GM23338 (cell line): ENCODE measurements at regions not wholly inside any gene's neighbourhood (a gene's known extent, or its start where the extent isn't known, plus 50 kb on each side); places are given as distances from the start of the nearest gene placed in this dataset.

Experiments
- ATAC-seq: fragments of 200-7000 bp; cut with Tn5 transposase; 3 replicates; pipeline ENCODE4 v1.9.1; 2020
- DNase-seq: peaks from one replicate; pipeline ENCODE4 v3.0.0-alpha.2; 2015; ENCODE audit warnings: low spot score
- H2AFZ ChIP-seq: fragments of 200-600 bp; sonication (generic); 2 replicates; pipeline ENCODE4 v1.8.0; 2016; ENCODE audit warnings: antibody characterized with exemption, mild to moderate bottlenecking, moderate library complexity
- H3F3A ChIP-seq: fragments of 200-600 bp; sonication (generic); replicated peaks from 2 replicates; pipeline ENCODE4 v1.8.0; 2017; ENCODE audit warnings: antibody characterized with exemption, mixed run types, low read depth
- H3K27ac ChIP-seq: fragments of 200-600 bp; sonication (generic); 2 replicates; pipeline ENCODE4 v1.6.1; 2016; ENCODE audit warnings: low read depth
- H3K27me3 ChIP-seq: fragments of 200-600 bp; sonication (generic); 2 replicates; pipeline ENCODE4 v1.8.0; 2016; ENCODE audit warnings: mild to moderate bottlenecking, mixed run types, moderate library complexity; ENCODE audit not compliant: insufficient read depth
- H3K36me3 ChIP-seq: fragments of 200-600 bp; sonication (generic); 2 replicates; pipeline ENCODE4 v1.8.0; 2016; ENCODE audit warnings: mild to moderate bottlenecking; ENCODE audit not compliant: insufficient read depth
- H3K4me1 ChIP-seq: fragments of 200-600 bp; sonication (generic); 2 replicates; pipeline ENCODE4 v1.8.0; 2016; ENCODE audit warnings: mild to moderate bottlenecking, moderate library complexity; ENCODE audit not compliant: insufficient read depth
- H3K4me2 ChIP-seq: fragments of 200-600 bp; sonication (generic); 2 replicates; pipeline ENCODE4 v1.7.1; 2017; ENCODE audit warnings: mixed run types
- H3K4me3 ChIP-seq: fragments of 200-600 bp; sonication (generic); 2 replicates; pipeline ENCODE4 v1.6.1; 2016; ENCODE audit warnings: mixed run types
- H3K79me2 ChIP-seq: fragments of 200-600 bp; sonication (generic); replicated peaks from 2 replicates; pipeline ENCODE4 v1.8.0; 2017; ENCODE audit warnings: mild to moderate bottlenecking; ENCODE audit not compliant: insufficient read depth
- H3K9me2 ChIP-seq: fragments of 200-600 bp; sonication (generic); 2 replicates; pipeline ENCODE4 v1.8.0; 2017; ENCODE audit not compliant: insufficient read depth
- H4K20me1 ChIP-seq: fragments of 200-600 bp; sonication (generic); replicated peaks from 2 replicates; pipeline ENCODE4 v1.8.0; 2017; ENCODE audit warnings: mild to moderate bottlenecking; ENCODE audit not compliant: insufficient read depth
- H3K27ac Mint-ChIP-seq: 2 replicates; pipeline ENCODE4 v1.8.0; 2020; ENCODE audit warnings: inconsistent platforms, mild to moderate bottlenecking, moderate library complexity, mixed read lengths
- H3K27me3 Mint-ChIP-seq: 3 replicates; pipeline ENCODE4 v1.8.0; 2022; ENCODE audit warnings: low read depth, mild to moderate bottlenecking, moderate library complexity, mixed read lengths, inconsistent platforms; ENCODE audit not compliant: insufficient read depth, poor library complexity
- H3K36me3 Mint-ChIP-seq: 3 replicates; pipeline ENCODE4 v1.8.0; 2021; ENCODE audit warnings: low read depth, mild to moderate bottlenecking, inconsistent platforms, moderate library complexity, mixed read lengths
- H3K4me1 Mint-ChIP-seq: 3 replicates; pipeline ENCODE4 v1.8.0; 2020; ENCODE audit warnings: mild to moderate bottlenecking, inconsistent platforms, mixed read lengths
- H3K4me3 Mint-ChIP-seq: 3 replicates; pipeline ENCODE4 v1.8.0; 2021; ENCODE audit warnings: moderate library complexity, mild to moderate bottlenecking, inconsistent platforms, mixed read lengths
- H3K9me3 Mint-ChIP-seq: 3 replicates; pipeline ENCODE4 v1.8.0; 2020; ENCODE audit warnings: moderate library complexity, mild to moderate bottlenecking, inconsistent platforms, mixed read lengths
- CREB1 ChIP-seq: fragments of 250-450 bp; sonication (Bioruptor Pico); IDR thresholded peaks from 2 replicates; pipeline ENCODE4 v1.5.0; 2020; ENCODE audit warnings: low read depth, mild to moderate bottlenecking, moderate library complexity
- EZH2 ChIP-seq: fragments of 200-600 bp; sonication (generic); IDR thresholded peaks from one replicate; pipeline ENCODE4 v1.8.0; 2017; ENCODE audit warnings: antibody characterized with exemption, mild to moderate bottlenecking, low read depth; ENCODE audit not compliant: unreplicated experiment
- EZH2phosphoT487 ChIP-seq: fragments of 200-600 bp; sonication (generic); IDR thresholded peaks from one replicate; pipeline ENCODE4 v1.8.1; 2018; ENCODE audit warnings: antibody characterized with exemption; ENCODE audit not compliant: unreplicated experiment
- JUNB ChIP-seq: IDR thresholded peaks from one replicate; pipeline ENCODE4 v1.6.1; 2016; ENCODE audit warnings: antibody characterized with exemption; ENCODE audit not compliant: unreplicated experiment
- NANOG ChIP-seq: IDR thresholded peaks from 2 replicates; pipeline ENCODE4 v1.6.1; 2016; ENCODE audit warnings: antibody characterized with exemption, borderline replicate concordance
- POLR2AphosphoS5 ChIP-seq: IDR thresholded peaks from 2 replicates; pipeline ENCODE4 v1.6.1; 2016; ENCODE audit warnings: antibody characterized with exemption, low read depth
- STAT1 ChIP-seq: IDR thresholded peaks from one replicate; pipeline ENCODE4 v1.6.1; 2016; ENCODE audit warnings: antibody characterized with exemption; ENCODE audit not compliant: unreplicated experiment
- ZNF114 ChIP-seq: fragments of 250-450 bp; sonication (Bioruptor Pico); IDR thresholded peaks from 2 replicates; pipeline ENCODE4 v1.5.0; 2020; ENCODE audit warnings: mild to moderate bottlenecking, moderate library complexity
- ZNF331 ChIP-seq: fragments of 250-450 bp; sonication (Bioruptor Pico); IDR thresholded peaks from 2 replicates; pipeline ENCODE4 v1.5.0; 2020; ENCODE audit warnings: low read depth, mild to moderate bottlenecking, moderate library complexity
- TF ChIP-seq, protein P1 (sequence below), 2 experiments: fragments of 200-600 bp in 1 of 2; sonication (generic) in 1 of 2; conservative IDR thresholded peaks; 2 replicates each; pipeline versions ENCODE4 v1.5.1 to v1.6.1; 2016 to 2017; ENCODE audit warnings: antibody characterized with exemption in 2 of 2, low read depth in 2 of 2, mild to moderate bottlenecking in 2 of 2, moderate library complexity in 1 of 2
- TF ChIP-seq, protein P2 (sequence below): IDR thresholded peaks from one replicate; pipeline ENCODE4 v1.6.1; 2018; ENCODE audit warnings: antibody characterized with exemption; ENCODE audit not compliant: unreplicated experiment

- no peak overlapping the region for H3K27ac ChIP-seq
Observed at GRCh38 chr4:117971403-117971802, 62.9 kb upstream of the NDST3 start.

GRCh38 chr4:117983541-117984365, 50.5 kb upstream of the NDST3 start:
- H3K79me2 ChIP-seq = no peaks in the 10 kb centered on the region
- no peaks in the 10 kb centered on the region; the same call in 1 of the 2 replicates for H3K9me2 ChIP-seq
- ATAC-seq = no peak
- Mint-ChIP-seq H3K36me3 (no peaks in the 10 kb centered on the region), H3K4me3 (no peak overlapping the region), H3K9me3 (no peaks in the 10 kb centered on the region), H3K27ac (no peak overlapping the region), H3K27me3 (no peaks in the 10 kb centered on the region), H3K4me1 (no peaks in the 10 kb centered on the region)
- no peaks in the 10 kb centered on the region for H3K36me3 ChIP-seq
- H3K4me2 ChIP-seq = no peak overlapping the region
- no peak overlapping the region for H3K4me3 ChIP-seq
- no peak overlapping the region for H3K27ac ChIP-seq
- no peak for DNase-seq
- no peaks in the 10 kb centered on the region for H3K4me1 ChIP-seq
- H2AFZ ChIP-seq = no peak overlapping the region
- H3K27me3 ChIP-seq = no peaks in the 10 kb centered on the region
- H3F3A ChIP-seq = no peaks in the 10 kb centered on the region
- H4K20me1 ChIP-seq = no peaks in the 10 kb centered on the region
- no peak for TF ChIP-seq POLR2AphosphoS5
- no peak for TF ChIP-seq JUNB
- TF ChIP-seq CREB1 = no peak
- TF ChIP-seq, protein P1, sequence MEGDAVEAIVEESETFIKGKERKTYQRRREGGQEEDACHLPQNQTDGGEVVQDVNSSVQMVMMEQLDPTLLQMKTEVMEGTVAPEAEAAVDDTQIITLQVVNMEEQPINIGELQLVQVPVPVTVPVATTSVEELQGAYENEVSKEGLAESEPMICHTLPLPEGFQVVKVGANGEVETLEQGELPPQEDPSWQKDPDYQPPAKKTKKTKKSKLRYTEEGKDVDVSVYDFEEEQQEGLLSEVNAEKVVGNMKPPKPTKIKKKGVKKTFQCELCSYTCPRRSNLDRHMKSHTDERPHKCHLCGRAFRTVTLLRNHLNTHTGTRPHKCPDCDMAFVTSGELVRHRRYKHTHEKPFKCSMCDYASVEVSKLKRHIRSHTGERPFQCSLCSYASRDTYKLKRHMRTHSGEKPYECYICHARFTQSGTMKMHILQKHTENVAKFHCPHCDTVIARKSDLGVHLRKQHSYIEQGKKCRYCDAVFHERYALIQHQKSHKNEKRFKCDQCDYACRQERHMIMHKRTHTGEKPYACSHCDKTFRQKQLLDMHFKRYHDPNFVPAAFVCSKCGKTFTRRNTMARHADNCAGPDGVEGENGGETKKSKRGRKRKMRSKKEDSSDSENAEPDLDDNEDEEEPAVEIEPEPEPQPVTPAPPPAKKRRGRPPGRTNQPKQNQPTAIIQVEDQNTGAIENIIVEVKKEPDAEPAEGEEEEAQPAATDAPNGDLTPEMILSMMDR (conservative IDR thresholded peaks at IDR 0.05; ENCODE audit: low read depth in 2 of 2) = no peak
- no peak for TF ChIP-seq NANOG
- TF ChIP-seq ZNF114 = no peak
- TF ChIP-seq EZH2phosphoT487 = no peak
- TF ChIP-seq, protein P2, sequence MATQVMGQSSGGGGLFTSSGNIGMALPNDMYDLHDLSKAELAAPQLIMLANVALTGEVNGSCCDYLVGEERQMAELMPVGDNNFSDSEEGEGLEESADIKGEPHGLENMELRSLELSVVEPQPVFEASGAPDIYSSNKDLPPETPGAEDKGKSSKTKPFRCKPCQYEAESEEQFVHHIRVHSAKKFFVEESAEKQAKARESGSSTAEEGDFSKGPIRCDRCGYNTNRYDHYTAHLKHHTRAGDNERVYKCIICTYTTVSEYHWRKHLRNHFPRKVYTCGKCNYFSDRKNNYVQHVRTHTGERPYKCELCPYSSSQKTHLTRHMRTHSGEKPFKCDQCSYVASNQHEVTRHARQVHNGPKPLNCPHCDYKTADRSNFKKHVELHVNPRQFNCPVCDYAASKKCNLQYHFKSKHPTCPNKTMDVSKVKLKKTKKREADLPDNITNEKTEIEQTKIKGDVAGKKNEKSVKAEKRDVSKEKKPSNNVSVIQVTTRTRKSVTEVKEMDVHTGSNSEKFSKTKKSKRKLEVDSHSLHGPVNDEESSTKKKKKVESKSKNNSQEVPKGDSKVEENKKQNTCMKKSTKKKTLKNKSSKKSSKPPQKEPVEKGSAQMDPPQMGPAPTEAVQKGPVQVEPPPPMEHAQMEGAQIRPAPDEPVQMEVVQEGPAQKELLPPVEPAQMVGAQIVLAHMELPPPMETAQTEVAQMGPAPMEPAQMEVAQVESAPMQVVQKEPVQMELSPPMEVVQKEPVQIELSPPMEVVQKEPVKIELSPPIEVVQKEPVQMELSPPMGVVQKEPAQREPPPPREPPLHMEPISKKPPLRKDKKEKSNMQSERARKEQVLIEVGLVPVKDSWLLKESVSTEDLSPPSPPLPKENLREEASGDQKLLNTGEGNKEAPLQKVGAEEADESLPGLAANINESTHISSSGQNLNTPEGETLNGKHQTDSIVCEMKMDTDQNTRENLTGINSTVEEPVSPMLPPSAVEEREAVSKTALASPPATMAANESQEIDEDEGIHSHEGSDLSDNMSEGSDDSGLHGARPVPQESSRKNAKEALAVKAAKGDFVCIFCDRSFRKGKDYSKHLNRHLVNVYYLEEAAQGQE = no peak
- TF ChIP-seq STAT1 = no peak
- no peak for TF ChIP-seq ZNF331 (CRISPR knock-in tag)
- TF ChIP-seq EZH2 = no peak

More at GRCh38 chr4:117971403-117971802, 62.9 kb upstream of the NDST3 start:
- Histone ChIP-seq H3K4me3 (no peak overlapping the region), H3K36me3 (no peaks in the 10 kb centered on the region), H3K4me2 (no peak overlapping the region), H2AFZ (no peak overlapping the region), H4K20me1 (no peaks in the 10 kb centered on the region), H3K9me2 (no peaks in the 10 kb centered on the region), H3K79me2 (no peaks in the 10 kb centered on the region), H3K27me3 (no peaks in the 10 kb centered on the region), H3F3A (no peaks in the 10 kb centered on the region), H3K4me1 (no peaks in the 10 kb centered on the region)
- TF ChIP-seq NANOG (no peak), JUNB (no peak)
- TF ChIP-seq, protein P2 = no peak
- ATAC-seq (no peak), DNase-seq (no peak)
- Mint-ChIP-seq H3K4me1 (no peaks in the 10 kb centered on the region), H3K4me3 (no peak overlapping the region), H3K9me3 (no peaks in the 10 kb centered on the region), H3K36me3 (no peaks in the 10 kb centered on the region), H3K27me3 (no peaks in the 10 kb centered on the region), H3K27ac (no peak overlapping the region)
